Activated CD8-positive, alpha-beta T cell treated with anti-CD3 and anti-CD28 coated beads, Interleukin-2, amount 10 ng/mL, durations not matched to agents 7 days and 5 days (primary cell): ENCODE measurements at regions not wholly inside any gene's neighbourhood (a gene's known extent, or its start where the extent isn't known, plus 50 kb on each side); places are given as distances from the start of the nearest gene placed in this dataset.
A peak's percentile ranks its signal among the peaks of the same experiment; 100 is the strongest.

Experiments
- ATAC-seq: fragments of 150-1000 bp; cut with Tn5 transposase; one replicate; pipeline ENCODE4 v1.10.0; 2021; ENCODE audit warnings: moderate library complexity
- CTCF ChIA-PET: fragments of 350-600 bp; sonication (Branson Sonifier 250); formaldehyde crosslinking; loops from one replicate; lab custom pipeline; 2021; ENCODE audit warnings: antibody characterized with exemption; lab: Charles Lee
- POLR2A ChIA-PET: fragments of 350-600 bp; sonication (Branson Sonifier 250); formaldehyde crosslinking; loops from one replicate; lab custom pipeline; 2021; ENCODE audit warnings: antibody characterized with exemption; lab: Charles Lee
- DNase-seq: peaks from one replicate; pipeline ENCODE4 v3.0.0-alpha.2; 2020
- H3K27ac Mint-ChIP-seq: one replicate; pipeline ENCODE4 v1.8.0; 2021; ENCODE audit warnings: mild to moderate bottlenecking, mixed read lengths
- H3K27me3 Mint-ChIP-seq: one replicate; pipeline ENCODE4 v1.8.0; 2021; ENCODE audit warnings: low read depth, mixed read lengths
- H3K36me3 Mint-ChIP-seq: one replicate; pipeline ENCODE4 v1.8.0; 2021; ENCODE audit warnings: low read depth, mixed read lengths
- H3K4me1 Mint-ChIP-seq: one replicate; pipeline ENCODE4 v1.8.0; 2021; ENCODE audit warnings: low read depth, mixed read lengths
- H3K4me3 Mint-ChIP-seq: one replicate; pipeline ENCODE4 v1.8.0; 2021; ENCODE audit warnings: mild to moderate bottlenecking, mixed read lengths
- H3K9me3 Mint-ChIP-seq: one replicate; pipeline ENCODE4 v1.8.0; 2022; ENCODE audit warnings: mixed read lengths; ENCODE audit not compliant: insufficient read depth

DNA sequence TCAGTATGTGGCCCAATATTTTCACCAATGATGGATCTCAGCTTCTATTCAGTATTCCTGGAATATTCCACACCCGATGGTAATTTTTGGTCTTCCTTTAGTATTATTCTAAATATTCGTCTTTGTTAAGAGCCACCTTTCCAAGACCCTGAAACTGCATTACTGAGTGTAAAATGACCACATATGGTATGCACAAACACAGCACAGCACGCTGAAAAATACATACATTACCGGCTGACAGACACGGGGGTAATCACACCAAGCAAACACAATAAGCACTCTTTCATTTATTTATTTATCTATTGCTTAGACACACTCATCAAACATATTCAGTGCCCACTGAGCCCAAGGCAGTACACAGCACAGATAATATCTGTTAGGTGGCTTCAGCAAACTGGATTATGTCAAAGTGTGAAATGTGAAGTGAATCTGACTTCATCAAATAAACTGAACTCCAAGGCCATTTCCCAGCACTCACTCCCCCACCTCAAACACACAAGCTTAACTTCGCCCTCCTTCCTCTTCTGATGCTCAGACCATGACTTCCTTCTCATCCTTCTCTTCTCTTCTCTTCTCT lies 1637.8 kb upstream of the C9orf72 start:
- H3K27me3 Mint-ChIP-seq: peaks cover 39% of the 10 kb centered on the region
- CTCF ChIA-PET: interaction anchor here (1.5 kb wide), 1 partner anchor 10 kb away, joined by 3 read pairs; no protein-coding TSS in a partner anchor

GRCh38 chr9:29211580-29212396 lies 1638.5 kb upstream of the C9orf72 start:
- H3K4me3 Mint-ChIP-seq: no peak overlapping the region
- peak; percentile 33 for DNase-seq
- H3K9me3 Mint-ChIP-seq: no peaks in the 10 kb centered on the region
- peaks cover 39% of the 10 kb centered on the region for H3K27me3 Mint-ChIP-seq
- no peaks in the 10 kb centered on the region for H3K36me3 Mint-ChIP-seq
- H3K4me1 Mint-ChIP-seq: peaks cover 10% of the 10 kb centered on the region
- H3K27ac Mint-ChIP-seq: no peak overlapping the region
- CTCF ChIA-PET: interaction anchor here (1.5 kb wide), 1 partner anchor 9 kb away, joined by 3 read pairs; no protein-coding TSS in a partner anchor
- peak; percentile 90 for ATAC-seq
- POLR2A ChIA-PET: no interaction called here

More for the DNA sequence above, 1637.8 kb upstream of the C9orf72 start:
- Mint-ChIP-seq H3K4me3 (no peak overlapping the region), H3K9me3 (no peaks in the 10 kb centered on the region), H3K36me3 (no peaks in the 10 kb centered on the region), H3K27ac (no peak overlapping the region), H3K4me1 (peaks cover 10% of the 10 kb centered on the region)
- DNase-seq (no peak), ATAC-seq (no peak)
- POLR2A ChIA-PET: no interaction called here

GRCh38 chr9:29212397-29213387 lies 1639.4 kb upstream of the C9orf72 start:
- CTCF ChIA-PET: interaction anchor here (1.5 kb wide), 1 partner anchor 8 kb away, joined by 3 read pairs; no protein-coding TSS in a partner anchor
- Mint-ChIP-seq H3K4me3 (no peak overlapping the region), H3K9me3 (no peaks in the 10 kb centered on the region), H3K27ac (no peak overlapping the region), H3K27me3 (peaks cover 39% of the 10 kb centered on the region), H3K4me1 (peaks cover 10% of the 10 kb centered on the region), H3K36me3 (no peaks in the 10 kb centered on the region)
- POLR2A ChIA-PET: no interaction called here
- DNase-seq: no peak
- no peak for ATAC-seq

DNA sequence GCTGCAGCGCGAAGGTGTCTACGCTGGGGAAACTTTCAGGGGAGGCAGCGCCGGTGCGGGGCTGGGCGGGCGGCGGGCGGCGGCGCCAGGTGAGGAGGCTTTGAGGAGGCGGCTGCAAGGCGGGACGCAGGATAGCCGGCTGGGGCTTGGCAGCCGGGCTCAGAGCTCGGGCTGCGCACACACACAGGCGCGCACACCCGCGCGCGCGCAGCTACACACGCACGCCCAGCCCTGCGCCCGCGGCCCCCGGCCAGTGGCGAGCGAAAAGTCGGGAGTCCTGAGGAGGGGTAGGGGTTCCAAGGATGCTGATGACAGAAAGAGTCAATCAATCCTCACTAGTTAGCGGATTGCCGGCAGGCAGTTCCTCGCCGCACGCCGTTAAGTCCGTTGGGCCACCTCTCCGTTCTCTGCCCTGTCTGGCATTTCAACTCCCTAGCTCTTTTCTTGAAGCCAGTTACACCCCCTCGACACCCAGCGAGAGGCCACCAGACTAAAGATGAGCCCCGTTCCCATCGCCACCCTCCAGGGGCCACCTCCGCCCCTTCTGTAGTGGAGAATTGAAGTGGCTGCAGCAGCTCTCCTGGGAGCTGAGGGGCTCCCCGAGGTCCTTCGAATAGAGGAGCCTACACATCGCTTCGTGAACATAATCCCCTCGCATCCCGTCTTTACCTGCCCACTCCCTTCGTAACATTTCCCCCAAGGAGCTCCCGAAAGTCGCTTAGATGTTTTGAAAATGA lies 1640.3 kb upstream of the C9orf72 start, which contains the start of gene LINGO2:
Gene LINGO2 (minus strand): TSS at position 185 of the 737 bp plus-strand sequence.
- ChIA-PET POLR2A (no interaction called here), CTCF (no interaction called here)
- no peaks in the 10 kb centered on the region for H3K36me3 Mint-ChIP-seq
- H3K27ac Mint-ChIP-seq: no peak within 1 kb of the TSS
- H3K4me1 Mint-ChIP-seq: peaks cover 10% of the 10 kb centered on the region
- H3K9me3 Mint-ChIP-seq: no peaks in the 10 kb centered on the region
- peaks cover 39% of the 10 kb centered on the region for H3K27me3 Mint-ChIP-seq
- DNase-seq (no peak), ATAC-seq (no peak)
- H3K4me3 Mint-ChIP-seq: no peak within 1 kb of the TSS

- ChIA-PET POLR2A (no interaction called here), CTCF (no interaction called here)
- peaks cover 10% of the 10 kb centered on the region for H3K4me1 Mint-ChIP-seq
- H3K36me3 Mint-ChIP-seq: no peaks in the 10 kb centered on the region
- H3K4me3 Mint-ChIP-seq: no peak overlapping the region
- ATAC-seq (no peak), DNase-seq (no peak)
- no peaks in the 10 kb centered on the region for H3K9me3 Mint-ChIP-seq
- no peak overlapping the region for H3K27ac Mint-ChIP-seq
- H3K27me3 Mint-ChIP-seq: peaks cover 39% of the 10 kb centered on the region
Measured at GRCh38 chr9:29214154-29214689, 1640.9 kb upstream of the C9orf72 start.

DNA sequence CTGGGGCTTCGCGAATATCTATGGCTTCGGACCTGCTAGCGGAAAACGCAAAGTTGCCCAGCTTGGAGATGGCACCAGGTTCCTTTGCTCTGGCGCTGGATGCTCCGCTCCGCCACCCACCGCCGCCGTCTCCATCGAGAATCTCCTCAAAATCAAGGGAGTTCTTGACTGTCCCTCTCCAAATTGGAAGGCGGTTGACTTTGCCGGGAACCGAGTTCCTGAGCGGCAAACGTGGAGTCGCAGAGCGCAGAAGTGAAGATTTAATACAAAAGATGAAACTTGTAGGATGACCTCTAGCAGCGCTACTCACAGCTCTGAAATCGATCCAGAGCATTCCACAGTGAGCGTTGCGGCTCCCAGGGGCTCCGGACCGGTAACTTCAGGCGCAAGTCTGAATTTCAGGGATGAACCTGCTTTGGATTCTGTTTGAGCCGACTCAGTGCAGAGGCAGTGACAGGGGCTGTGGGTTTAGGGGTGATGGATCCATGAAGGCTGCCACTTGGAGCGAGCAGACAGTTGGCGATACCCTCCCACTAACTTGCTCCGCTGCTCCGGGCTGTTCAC lies 1641.5 kb upstream of the C9orf72 start:
- no peak overlapping the region for H3K27ac Mint-ChIP-seq
- ChIA-PET CTCF (no interaction called here), POLR2A (no interaction called here)
- peaks cover 10% of the 10 kb centered on the region for H3K4me1 Mint-ChIP-seq
- no peaks in the 10 kb centered on the region for H3K9me3 Mint-ChIP-seq
- peaks cover 39% of the 10 kb centered on the region for H3K27me3 Mint-ChIP-seq
- ATAC-seq (no peak), DNase-seq (no peak)
- no peaks in the 10 kb centered on the region for H3K36me3 Mint-ChIP-seq
- no peak overlapping the region for H3K4me3 Mint-ChIP-seq

GRCh38 chr9:29217966-29218365 lies 1644.7 kb upstream of the C9orf72 start:
- peaks cover 6% of the 10 kb centered on the region for H3K4me1 Mint-ChIP-seq
- ChIA-PET POLR2A (no interaction called here), CTCF (no interaction called here)
- H3K4me3 Mint-ChIP-seq: no peak overlapping the region
- H3K9me3 Mint-ChIP-seq: no peaks in the 10 kb centered on the region
- DNase-seq (no peak), ATAC-seq (no peak)
- H3K27me3 Mint-ChIP-seq: peaks cover 20% of the 10 kb centered on the region
- H3K27ac Mint-ChIP-seq: no peak overlapping the region
- H3K36me3 Mint-ChIP-seq: no peaks in the 10 kb centered on the region

GRCh38 chr9:29220596-29221251 lies 1647.4 kb upstream of the C9orf72 start:
- Mint-ChIP-seq H3K4me3 (no peak overlapping the region), H3K9me3 (no peaks in the 10 kb centered on the region), H3K4me1 (no peaks in the 10 kb centered on the region), H3K27me3 (no peaks in the 10 kb centered on the region), H3K27ac (no peak overlapping the region), H3K36me3 (no peaks in the 10 kb centered on the region)
- CTCF ChIA-PET: interaction anchor here (1.1 kb wide), 1 partner anchor 9 kb away, joined by 3 read pairs; no protein-coding TSS in a partner anchor
- no peak for ATAC-seq
- POLR2A ChIA-PET: no interaction called here
- DNase-seq: no peak

DNA sequence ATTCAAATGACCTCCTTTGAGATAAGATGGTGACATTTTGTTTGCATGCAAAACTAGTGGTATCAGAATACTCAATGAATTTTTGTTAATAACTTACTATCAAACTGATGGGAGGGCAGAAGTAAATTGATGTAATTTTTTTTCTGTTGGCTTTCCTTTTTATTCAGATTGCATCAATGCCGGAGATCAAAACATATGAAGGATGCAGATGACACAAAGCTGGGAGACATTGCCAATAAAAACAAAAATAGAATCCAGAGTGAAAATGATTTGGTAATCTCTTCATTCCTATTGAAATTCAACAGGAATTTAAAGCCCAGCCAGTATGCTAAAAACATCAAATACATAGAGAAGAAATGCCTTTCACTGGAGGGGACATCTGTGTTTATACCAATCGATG lies 1655.3 kb upstream of the C9orf72 start:
- H3K27ac Mint-ChIP-seq: no peak overlapping the region
- no peak for ATAC-seq
- H3K27me3 Mint-ChIP-seq: no peaks in the 10 kb centered on the region
- DNase-seq: no peak
- CTCF ChIA-PET: no interaction called here
- H3K4me1 Mint-ChIP-seq: no peaks in the 10 kb centered on the region
- POLR2A ChIA-PET: no interaction called here
- no peaks in the 10 kb centered on the region for H3K36me3 Mint-ChIP-seq
- H3K4me3 Mint-ChIP-seq: no peak overlapping the region
- H3K9me3 Mint-ChIP-seq: no peaks in the 10 kb centered on the region

- DNase-seq (no peak), ATAC-seq (no peak)
- H3K27ac Mint-ChIP-seq: no peak overlapping the region
- H3K27me3 Mint-ChIP-seq: no peaks in the 10 kb centered on the region
- H3K4me1 Mint-ChIP-seq: no peaks in the 10 kb centered on the region
- ChIA-PET POLR2A (no interaction called here), CTCF (no interaction called here)
- H3K4me3 Mint-ChIP-seq: no peak overlapping the region
- H3K9me3 Mint-ChIP-seq: no peaks in the 10 kb centered on the region
- H3K36me3 Mint-ChIP-seq: no peaks in the 10 kb centered on the region
Measured at GRCh38 chr9:29230931-29231330, 1657.7 kb upstream of the C9orf72 start.
